Small intestine (tissue), 7 donors: ENCODE measurements at regions not wholly inside any gene's neighbourhood (a gene's known extent, or its start where the extent isn't known, plus 50 kb on each side); places are given as distances from the start of the nearest gene placed in this dataset.
"Not testable (repeated sequence)": the region's sequence is repeated elsewhere in the genome, so short reads cannot be mapped to it uniquely, and the experiment has no call there.

Source experiments
- DNase-seq, 2 donors: peaks; one replicate each; pipeline versions ENCODE4 v3.0.0 to v3.0.0-alpha.2; 2013
- FAIRE-seq: peaks from 2 replicates; lab custom pipeline; 2012; peaks lifted over from hg19 to GRCh38; lab: Jason Lieb, UNC
- H3K27ac ChIP-seq, 3 donors: one replicate each; pipeline ENCODE4 v1.5.1; 2013; ENCODE audit warnings: low read length in 2 of 3, mild to moderate bottlenecking in 2 of 3, control low read depth in 1 of 3, inconsistent platforms in 1 of 3, low read depth in 1 of 3, moderate library complexity in 1 of 3
- H3K27me3 ChIP-seq, 3 donors: one replicate each; pipeline ENCODE4 v1.6.1; 2013; ENCODE audit warnings: low read length in 3 of 3, inconsistent platforms in 1 of 3; ENCODE audit not compliant: control insufficient read depth in 3 of 3, insufficient read depth in 3 of 3
- H3K36me3 ChIP-seq, 3 donors: one replicate each; pipeline ENCODE4 v1.6.1; 2013; ENCODE audit warnings: low read length in 3 of 3, inconsistent platforms in 1 of 3, low read depth in 1 of 3, mild to moderate bottlenecking in 1 of 3, moderate library complexity in 1 of 3; ENCODE audit not compliant: control insufficient read depth in 3 of 3, insufficient read depth in 2 of 3
- H3K4me1 ChIP-seq, 3 donors: one replicate each; pipeline ENCODE4 v1.6.1; 2013; ENCODE audit warnings: low read length in 2 of 3, inconsistent platforms in 1 of 3, low read depth in 1 of 3, mild to moderate bottlenecking in 1 of 3, moderate library complexity in 1 of 3; ENCODE audit not compliant: control insufficient read depth in 3 of 3, insufficient read depth in 2 of 3
- H3K4me3 ChIP-seq, 3 donors: one replicate each; pipeline ENCODE4 v1.5.1; 2013; ENCODE audit warnings: low read length in 3 of 3, control low read depth in 1 of 3, inconsistent platforms in 1 of 3, low read depth in 1 of 3, mild to moderate bottlenecking in 1 of 3, moderate library complexity in 1 of 3
- H3K9me3 ChIP-seq, 2 donors: one replicate each; pipeline ENCODE4 v1.6.1; 2013; ENCODE audit warnings: low read depth in 1 of 2, low read length in 1 of 2; ENCODE audit not compliant: control insufficient read depth in 2 of 2, insufficient read depth in 1 of 2
- WGBS, 3 donors: extraction: QIAGEN DNeasy Blood & Tissue Kit; methylation state at CpG; one replicate each; pipeline ENCODE4 v1.1.7; 2013; 5-methylcytosine and 5-hydroxymethylcytosine counted together
- donor health status: healthy with polysubstance abuse.
- donor health status: control.
- donor health status: control.
- donor health status: Bipolar disorder and iron deficiency.
- donor health status: healthy.

DNA sequence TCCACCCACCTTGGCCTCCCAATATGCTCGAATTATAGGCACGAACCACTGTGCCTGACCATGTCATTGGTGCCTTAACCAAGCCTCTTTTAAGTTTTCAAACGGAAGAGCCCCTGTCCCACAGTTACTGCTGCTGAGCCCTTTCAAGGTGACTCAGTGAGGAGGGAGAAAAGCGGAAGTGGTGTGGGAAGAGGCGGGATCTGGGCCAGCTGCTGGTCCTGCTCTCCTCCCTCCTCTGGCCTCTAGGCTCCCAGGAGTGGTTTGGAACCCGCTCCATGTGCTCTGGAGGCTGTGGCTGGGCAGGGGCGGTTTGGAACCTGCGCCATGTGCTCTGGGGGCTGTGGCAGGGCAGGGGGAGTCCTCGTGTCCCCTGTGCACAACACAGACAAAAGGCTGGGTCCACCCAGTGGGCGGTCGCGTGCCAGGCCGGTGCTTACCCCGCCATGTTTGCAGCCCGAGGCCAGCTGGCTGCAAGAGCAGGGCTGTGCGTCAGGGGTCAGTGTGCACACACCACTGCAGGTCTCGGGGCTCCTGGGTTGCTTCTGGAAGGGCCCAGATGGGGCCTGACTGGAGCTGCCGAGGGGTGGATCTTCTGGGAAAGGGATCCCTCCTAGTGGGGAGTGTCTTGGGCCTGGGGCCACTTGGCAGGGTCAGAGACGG, 113.4 kb upstream of the ALDH3B2 start:
- DNase-seq, FAIRE-seq, H3K36me3 ChIP-seq, H3K27me3 ChIP-seq, H3K4me3 ChIP-seq, H3K9me3 ChIP-seq, H3K4me1 ChIP-seq: not testable (repeated sequence)
- peak overlapping the region in 1 of 3 donors; percentile 45 for H3K27ac ChIP-seq
- 65 to 75% (median 75%) methylated on average over 12 to 19 of the region's 19 CpGs for WGBS, 3 donors

DNA sequence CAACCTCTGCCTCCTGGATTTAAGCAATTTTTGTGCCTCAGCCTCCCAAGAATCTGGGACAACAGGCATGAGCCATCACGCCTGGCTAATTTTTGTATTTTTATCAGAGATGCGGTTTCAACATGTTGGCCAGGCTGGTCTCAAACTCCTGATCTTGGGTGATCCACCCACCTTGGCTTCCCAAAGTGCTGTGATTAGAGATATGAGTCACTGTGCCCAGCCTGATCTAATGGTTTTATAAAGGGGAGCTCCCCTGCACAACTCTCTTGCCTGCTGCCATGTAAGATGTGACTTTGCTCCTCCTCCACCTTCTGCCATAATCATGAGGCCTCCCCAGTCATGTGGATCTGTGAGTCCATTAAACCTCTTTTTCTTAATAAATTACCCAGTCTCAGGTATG, 107.5 kb upstream of the ALDH3B2 start:
- not testable (repeated sequence) for FAIRE-seq, H3K27me3 ChIP-seq, H3K9me3 ChIP-seq, H3K27ac ChIP-seq, H3K36me3 ChIP-seq, H3K4me3 ChIP-seq, DNase-seq, H3K4me1 ChIP-seq
- WGBS, 3 donors = 89 to 94% (median 90%) methylated on average over 2 of the region's 2 CpGs

DNA sequence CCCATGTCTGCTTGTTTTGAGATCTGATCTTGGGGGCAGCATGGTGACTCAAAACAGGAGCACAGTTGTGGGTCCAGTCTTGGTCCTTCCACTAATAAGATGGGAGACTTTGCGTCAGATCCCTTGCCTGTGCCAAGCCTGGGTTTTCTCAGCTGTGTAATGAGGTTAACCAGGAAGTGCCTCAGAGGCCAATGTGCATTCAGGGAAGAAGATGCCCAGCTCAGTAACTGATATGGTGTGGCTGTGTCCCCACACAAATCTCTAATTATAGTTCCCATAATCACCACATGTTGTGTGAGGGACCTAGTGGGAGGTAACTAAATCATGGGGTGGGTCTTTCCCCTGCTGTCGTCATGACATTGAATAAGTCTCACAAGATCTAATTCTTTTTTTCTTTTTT, 107.1 kb upstream of the ALDH3B2 start:
- not testable (repeated sequence) for H3K9me3 ChIP-seq, FAIRE-seq
- 68 to 86% (median 83%) methylated on average over 2 of the region's 2 CpGs for WGBS, 3 donors

DNA sequence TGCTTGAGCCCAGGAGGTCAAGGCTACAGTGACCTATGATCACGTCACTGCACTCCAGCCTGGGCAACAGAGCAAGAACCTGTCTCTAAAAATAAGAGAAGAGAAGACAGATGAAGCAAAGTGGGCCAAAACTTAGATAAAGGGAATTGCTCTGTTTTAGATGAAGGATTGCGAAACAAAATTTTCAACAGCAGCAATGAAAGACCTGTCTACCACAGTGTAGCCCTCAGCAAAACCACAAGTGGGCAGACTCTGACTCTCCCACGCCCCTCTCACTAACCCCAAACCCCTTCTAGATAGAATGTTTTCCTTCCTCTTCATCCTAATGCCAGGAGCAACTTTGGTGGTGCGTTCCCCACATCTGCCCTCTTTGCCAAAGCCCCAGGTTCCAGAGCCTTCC, 105.6 kb upstream of the ALDH3B2 start:
- Histone ChIP-seq H3K27ac (no peak overlapping the region), H3K4me1 (no peaks in the 10 kb centered on the region), H3K36me3 (no peaks in the 10 kb centered on the region), H3K9me3 (peaks cover 0 to 2% of the 10 kb centered on the region in 2 donors), H3K27me3 (peaks cover 0 to 2% (median 0%) of the 10 kb centered on the region in 3 donors), H3K4me3 (no peak overlapping the region)
- 48 to 59% (median 52%) methylated on average over 4 of the region's 4 CpGs for WGBS, 3 donors
- FAIRE-seq = no peak
- no peak for DNase-seq

More for the DNA sequence above, 107.1 kb upstream of the ALDH3B2 start:
- H3K27me3 ChIP-seq, H3K27ac ChIP-seq, H3K4me1 ChIP-seq, DNase-seq, H3K4me3 ChIP-seq, H3K36me3 ChIP-seq: not testable (repeated sequence)

DNA sequence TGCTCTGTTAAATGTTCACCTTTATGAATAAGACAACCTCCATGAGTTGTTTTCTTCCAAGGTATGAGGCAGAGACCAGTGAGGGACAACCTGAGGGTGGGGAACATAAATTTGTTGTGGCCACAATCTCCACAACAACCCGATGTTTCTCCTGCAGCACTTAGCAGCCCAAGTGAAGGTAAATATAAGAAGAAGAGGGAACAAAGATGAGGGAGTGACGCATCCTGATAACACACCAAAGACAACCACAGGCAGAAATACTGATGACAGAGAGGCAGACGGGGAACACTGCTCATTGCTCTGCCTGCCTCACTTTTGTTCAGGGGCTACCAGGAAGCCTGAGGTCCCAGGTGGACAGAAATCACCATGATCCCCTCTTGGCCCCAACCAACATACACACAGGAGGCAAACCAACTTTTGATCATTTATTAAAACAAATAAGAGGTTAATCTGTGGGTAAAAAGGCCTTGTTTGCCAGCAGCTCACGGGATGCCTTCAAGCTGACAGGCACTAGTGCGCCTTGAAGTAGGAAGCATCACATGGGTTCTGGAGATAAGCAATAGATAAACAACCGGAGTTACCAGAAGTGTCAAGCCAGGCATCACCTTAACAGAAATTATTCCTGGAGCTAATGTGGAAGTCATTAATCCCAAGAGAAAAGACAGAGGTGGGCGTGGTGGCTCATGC, 104.9 kb upstream of the ALDH3B2 start:
- H3K27ac ChIP-seq, H3K9me3 ChIP-seq, H3K27me3 ChIP-seq, H3K36me3 ChIP-seq, FAIRE-seq, H3K4me1 ChIP-seq, H3K4me3 ChIP-seq: not testable (repeated sequence)
- WGBS, 3 donors = 36 to 47% (median 36%) methylated on average over 7 of the region's 7 CpGs
- DNase-seq = peak in 1 of 2 donors; percentile 42

DNA sequence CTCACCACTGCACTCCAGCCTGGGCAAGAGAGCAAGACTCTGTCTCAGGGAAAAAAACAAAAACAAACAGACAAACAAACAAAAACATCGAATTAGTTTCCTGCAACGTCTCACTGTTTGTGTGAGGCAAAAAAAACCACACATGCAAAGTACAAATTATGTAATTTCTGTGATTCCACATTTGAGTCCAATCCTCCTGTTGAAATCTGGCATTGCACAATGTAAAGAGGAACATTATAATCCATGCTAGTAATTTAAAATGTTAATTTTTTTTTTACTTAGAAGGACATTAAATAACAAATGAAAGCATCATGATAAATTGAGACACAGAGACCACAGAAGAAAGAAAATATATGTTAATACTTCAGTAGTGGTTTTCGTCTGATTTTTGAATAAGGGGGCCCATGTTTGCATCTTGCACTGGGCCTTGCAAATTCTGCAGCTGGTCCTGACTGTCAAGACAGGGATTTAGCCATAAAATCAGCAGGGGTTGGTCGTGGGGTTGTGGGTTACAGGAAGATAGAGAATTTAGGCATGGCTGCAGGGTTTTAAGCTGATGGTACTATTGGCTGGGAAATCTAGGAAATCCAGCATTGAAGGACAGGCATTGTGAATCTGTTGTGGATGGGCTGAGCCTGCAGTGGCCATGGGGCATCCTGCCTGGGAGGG, 102.6 kb upstream of the ALDH3B2 start:
- FAIRE-seq (no peak), DNase-seq (no peak)
- Histone ChIP-seq H3K4me1 (no peaks in the 10 kb centered on the region), H3K27me3 (peaks cover 0 to 2% (median 0%) of the 10 kb centered on the region in 3 donors), H3K4me3 (no peak overlapping the region), H3K27ac (no peak overlapping the region), H3K36me3 (no peaks in the 10 kb centered on the region), H3K9me3 (peaks cover 0 to under 1% of the 10 kb centered on the region in 2 donors)
- WGBS, 3 donors = 48 to 51% (median 49%) methylated on average over 4 of the region's 4 CpGs

DNA sequence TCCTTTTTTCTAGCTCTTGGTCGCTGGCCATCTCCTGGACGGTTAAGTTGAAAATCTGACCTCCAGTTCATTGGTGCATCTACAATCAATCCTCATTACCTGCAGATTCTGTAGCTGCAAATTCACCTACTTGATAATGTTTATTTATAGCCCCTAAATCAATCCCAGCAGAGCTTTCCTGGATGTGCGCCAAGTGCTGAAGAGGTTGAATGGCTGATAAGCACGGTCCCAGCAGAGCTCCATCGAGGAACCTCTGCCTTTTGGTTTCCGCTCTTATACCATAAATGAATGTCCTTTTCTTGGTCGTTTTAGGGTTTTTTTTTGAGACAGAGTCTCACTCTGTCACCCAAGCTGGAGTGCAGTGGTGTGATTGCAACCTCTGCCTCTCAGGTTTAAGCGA, 99.8 kb upstream of the ALDH3B2 start:
- not testable (repeated sequence) for H3K36me3 ChIP-seq, H3K27ac ChIP-seq, H3K4me1 ChIP-seq, H3K9me3 ChIP-seq, FAIRE-seq, H3K4me3 ChIP-seq, H3K27me3 ChIP-seq
- peak in 1 of 2 donors; percentile 27 for DNase-seq
- WGBS, 3 donors = 22 to 35% (median 33%) methylated on average over 8 of the region's 8 CpGs

DNA sequence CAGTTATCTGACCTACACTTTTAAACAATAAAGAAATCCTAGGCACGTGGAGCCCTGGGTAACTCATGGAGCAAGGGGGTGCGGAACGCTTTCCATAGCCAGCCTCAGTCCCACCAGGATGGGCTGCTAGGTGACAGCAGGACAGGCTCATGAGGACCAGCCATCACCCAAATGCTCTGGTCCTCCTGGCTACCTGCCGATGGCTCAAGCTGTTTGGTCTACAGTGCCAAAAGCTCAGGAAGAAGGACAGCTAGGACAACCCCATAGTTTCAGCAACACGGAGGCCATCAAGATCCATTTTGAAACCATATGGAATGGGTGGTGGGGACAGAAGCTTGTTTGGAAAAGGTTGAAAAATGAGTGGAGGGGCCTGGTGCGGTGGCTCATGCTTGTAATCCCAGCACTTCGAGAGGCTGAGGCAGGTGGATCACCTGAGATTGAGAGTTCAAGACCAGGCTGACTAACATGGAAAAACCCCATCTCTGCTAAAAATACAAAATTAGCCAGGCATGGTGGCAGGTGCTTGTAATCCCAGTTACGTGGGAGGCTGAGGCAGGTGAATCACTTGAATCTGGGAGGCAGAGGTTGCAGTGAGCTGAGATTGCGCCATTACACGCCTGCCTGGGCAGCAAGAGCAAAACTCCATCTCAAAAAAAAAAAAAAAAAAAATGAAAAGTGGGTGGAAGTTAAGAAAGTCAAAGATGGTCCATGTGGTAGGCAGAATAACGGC, 93.7 kb upstream of the ALDH3B2 start:
- H3K4me1 ChIP-seq, H3K9me3 ChIP-seq, H3K36me3 ChIP-seq, H3K27ac ChIP-seq, FAIRE-seq, DNase-seq, H3K27me3 ChIP-seq, H3K4me3 ChIP-seq: not testable (repeated sequence)
- WGBS, 3 donors = 88 to 94% (median 90%) methylated on average over 11 of the region's 11 CpGs
